ENCODE measurements at regions not wholly inside any gene's neighbourhood (a gene's known extent, or its start where the extent isn't known, plus 50 kb on each side); places are given as distances from the start of the nearest gene placed in this dataset.

- TF ChIP-seq CTCF (IDR thresholded peaks at IDR 0.05) (no peak), POLR2AphosphoS5 (IDR thresholded peaks at IDR 0.05) (no peak), POLR2A (IDR thresholded peaks at IDR 0.05) (no peak), EP300 (IDR thresholded peaks at IDR 0.05) (no peak)
Observed at GRCh38 chr18:55847960-55848359, 260.0 kb upstream of the TCF4 start.

Data from sigmoid colon (tissue), 4 donors.